K562 (cell line): ENCODE measurements at regions not wholly inside any gene's neighbourhood (a gene's known extent, or its start where the extent isn't known, plus 50 kb on each side); places are given as distances from the start of the nearest gene placed in this dataset.

Source experiments
- ATAC-seq: fragments of 200-7000 bp; cut with Tn5 transposase; 3 replicates; pipeline ENCODE4 v1.9.1; 2020; ENCODE audit warnings: moderate library complexity
- BruUV-seq: library from RNA; stranded (reverse); fragments of 400-500 nt; replicated peaks from 2 replicates; lab custom pipeline; 2021; lab: Mats Ljungman, UMichigan
- CTCF ChIA-PET: fragments of 300-600 bp; formaldehyde crosslinking; extraction: SDS; loops from one replicate; lab custom pipeline; 2021; ENCODE audit warnings: low intra/inter-chr PET ratio; lab: Yijun Ruan, JAX
- POLR2A ChIA-PET: fragments of 300-600, 350-650 bp; sonication (Branson Sonifier 250); formaldehyde crosslinking; extraction: SDS; loops from one replicate; lab custom pipeline; 2021; ENCODE audit warnings: antibody characterized with exemption, inconsistent platforms; lab: Yijun Ruan, JAX
- DNase-seq, 4 experiments: peaks; one replicate each; pipeline versions ENCODE4 v3.0.0 to v3.0.0-alpha.2; 2011 to 2018; ENCODE audit warnings: low spot score in 3 of 4, mixed read lengths in 3 of 4; ENCODE audit errors: extremely low read depth in 1 of 4
- FAIRE-seq: peaks from 2 replicates; lab custom pipeline; 2011; peaks lifted over from hg19 to GRCh38; lab: Jason Lieb, UNC
- H2AFZ ChIP-seq: 2 replicates; pipeline ENCODE4 v1.6.0; 2011; ENCODE audit warnings: low read depth, low read length, control low read depth, inconsistent platforms
- H3K27ac ChIP-seq: fragments of 200-600 bp; 3 replicates; pipeline ENCODE4 v1.8.0; 2011; ENCODE audit warnings: low read depth, mild to moderate bottlenecking, control low read depth, inconsistent platforms, low read length, moderate library complexity, mixed read lengths; ENCODE audit errors: extremely low read depth
- H3K27me3 ChIP-seq, 2 experiments: fragments of 300-600 bp in 1 of 2; 2 replicates in 1 of 2; 3 replicates in 1 of 2; pipeline versions ENCODE4 v1.6.0 to v1.8.0; 2011; ENCODE audit warnings: inconsistent platforms in 2 of 2, low read length in 2 of 2, mild to moderate bottlenecking in 1 of 2, mixed read lengths in 1 of 2, moderate library complexity in 1 of 2; ENCODE audit not compliant: control insufficient read depth in 2 of 2, insufficient read depth in 2 of 2
- H3K36me3 ChIP-seq: fragments of 300-600 bp; 3 replicates; pipeline ENCODE4 v1.8.0; 2011; ENCODE audit warnings: mild to moderate bottlenecking, low read length, inconsistent platforms; ENCODE audit not compliant: control insufficient read depth, insufficient read depth
- H3K4me1 ChIP-seq, 2 experiments: fragments of 200-600 bp in 1 of 2; replicated peaks in 1 of 2; 2 replicates in 1 of 2; 3 replicates in 1 of 2; pipeline versions ENCODE4 v1.5.1 to v1.8.0; 2011; ENCODE audit warnings: inconsistent platforms in 2 of 2, low read length in 2 of 2, mild to moderate bottlenecking in 1 of 2, mixed read lengths in 1 of 2, moderate library complexity in 1 of 2; ENCODE audit not compliant: control insufficient read depth in 2 of 2, insufficient read depth in 2 of 2
- H3K4me2 ChIP-seq: 2 replicates; pipeline ENCODE4 v1.6.1; 2011; ENCODE audit warnings: low read length, control low read depth, inconsistent platforms, mixed read lengths; ENCODE audit not compliant: insufficient read depth
- H3K4me3 ChIP-seq: fragments of 200-600 bp; sonication (generic), shearing (Covaris generic); 2 replicates; pipeline ENCODE4 v1.5.1; 2016; ENCODE audit warnings: control low read depth, inconsistent platforms
- H3K79me2 ChIP-seq: fragments of 200-600 bp; 3 replicates; pipeline ENCODE4 v1.8.0; 2011; ENCODE audit warnings: low read length, inconsistent platforms; ENCODE audit not compliant: control insufficient read depth, insufficient read depth
- H3K9ac ChIP-seq, 2 experiments: 2 replicates each; pipeline versions ENCODE4 v1.6.0 to v1.6.1; 2011; ENCODE audit warnings: low read depth in 2 of 2, low read length in 2 of 2, control low read depth in 1 of 2, inconsistent platforms in 1 of 2, mild to moderate bottlenecking in 1 of 2, mixed read lengths in 1 of 2; ENCODE audit not compliant: insufficient read depth in 1 of 2
- H3K9me1 ChIP-seq: one replicate; pipeline ENCODE4 v1.6.0; 2011; ENCODE audit warnings: inconsistent platforms, mild to moderate bottlenecking, low read length, moderate library complexity; ENCODE audit not compliant: control insufficient read depth, insufficient read depth
- H3K9me3 ChIP-seq: replicated peaks from 2 replicates; pipeline ENCODE4 v1.5.1; 2011; ENCODE audit warnings: low read depth, low read length, inconsistent platforms; ENCODE audit not compliant: control insufficient read depth, insufficient read depth
- H4K20me1 ChIP-seq: replicated peaks from 2 replicates; pipeline ENCODE4 v1.6.1; 2011; ENCODE audit warnings: low read length, inconsistent platforms, mixed read lengths; ENCODE audit not compliant: control insufficient read depth, insufficient read depth
- ARHGAP35 ChIP-seq: fragments of 450-650 bp; IDR thresholded peaks from 2 replicates; pipeline ENCODE4 v1.6.1; 2018; ENCODE audit not compliant: partially characterized antibody
- ATF4 ChIP-seq: fragments of 450-650 bp; formaldehyde crosslinking; IDR thresholded peaks from 2 replicates; pipeline ENCODE4 v1.4.0; 2022; ENCODE audit warnings: mild to moderate bottlenecking, moderate library complexity
- ATF7 ChIP-seq: fragments of 450-650 bp; IDR thresholded peaks from 2 replicates; pipeline ENCODE4 v1.7.1; 2014; ENCODE audit warnings: mild to moderate bottlenecking, moderate library complexity
- BDP1 ChIP-seq: IDR thresholded peaks from 3 replicates; pipeline ENCODE4 v1.6.1; 2011; ENCODE audit not compliant: insufficient read length, insufficient read depth
- CEBPB ChIP-seq: fragments of 450-650 bp; IDR thresholded peaks from 2 replicates; pipeline ENCODE4 v1.6.1; 2016; ENCODE audit warnings: missing genetic modification characterization, missing compliant biosample characterization
- CHD1 ChIP-seq: fragments of 200-600 bp; sonication (generic); IDR thresholded peaks from one replicate; pipeline ENCODE4 v1.6.1; 2012; ENCODE audit warnings: mild to moderate bottlenecking, moderate library complexity, low read length, inconsistent platforms
- EHMT2 ChIP-seq: fragments of 450-650 bp; IDR thresholded peaks from 2 replicates; pipeline ENCODE4 v1.6.1; 2018; ENCODE audit warnings: antibody characterized with exemption
- EP400 ChIP-seq: fragments of 450-650 bp; IDR thresholded peaks from 2 replicates; pipeline ENCODE4 v1.6.1; 2017; ENCODE audit warnings: antibody characterized with exemption, mild to moderate bottlenecking, moderate library complexity
- ETS1 ChIP-seq: conservative IDR thresholded peaks from 2 replicates; pipeline ENCODE4 v1.6.1; 2011; ENCODE audit warnings: low read depth, mild to moderate bottlenecking, low read length; ENCODE audit not compliant: control insufficient read depth
- HINFP ChIP-seq: fragments of 450-650 bp; conservative IDR thresholded peaks from 2 replicates; pipeline ENCODE4 v1.6.1; 2016; ENCODE audit warnings: missing genetic modification characterization, low read depth, mild to moderate bottlenecking, control low read depth, missing compliant biosample characterization
- KLF1 ChIP-seq: fragments of 450-650 bp; IDR thresholded peaks from 2 replicates; pipeline ENCODE4 v1.6.1; 2016; ENCODE audit warnings: missing genetic modification characterization, missing compliant biosample characterization
- LCOR ChIP-seq: sonication (generic); formaldehyde crosslinking; IDR thresholded peaks from 2 replicates; pipeline ENCODE4 v1.8.0; 2022; ENCODE audit warnings: mild to moderate bottlenecking, missing genetic modification reagents
- MYC ChIP-seq, 2 experiments: fragments of 250-450 bp in 1 of 2; sonication (Bioruptor Pico) in 1 of 2; IDR thresholded peaks; 2 replicates each; pipeline versions ENCODE4 v1.5.1 to v1.6.1; 2012 to 2021; ENCODE audit warnings: low read depth in 2 of 2, borderline replicate concordance in 1 of 2, improper control_type of control experiment in 1 of 2, low read length in 1 of 2, mild to moderate bottlenecking in 1 of 2, moderate library complexity in 1 of 2
- NR2C2 ChIP-seq, 2 experiments: fragments of 200-800 bp in 1 of 2; sonication (Bioruptor generic) in 1 of 2; sonication (generic) in 1 of 2; formaldehyde crosslinking in 1 of 2; IDR thresholded peaks; 2 replicates each; pipeline versions ENCODE4 v1.6.1 to v1.8.0; 2016 to 2022; ENCODE audit warnings: mild to moderate bottlenecking in 1 of 2, missing compliant biosample characterization in 1 of 2, missing genetic modification characterization in 1 of 2, missing genetic modification reagents in 1 of 2
- SP2 ChIP-seq: IDR thresholded peaks from 2 replicates; pipeline ENCODE4 v1.6.1; 2011; ENCODE audit warnings: mild to moderate bottlenecking, low read depth, low read length, moderate library complexity; ENCODE audit not compliant: poor library complexity, severe bottlenecking; ENCODE audit errors: extremely low read depth
- ZNF175 ChIP-seq: fragments of 200-800 bp; sonication (Bioruptor generic); IDR thresholded peaks from 2 replicates; pipeline ENCODE4 v1.6.1; 2016; ENCODE audit warnings: low read depth, mild to moderate bottlenecking, missing genetic modification characterization, missing compliant biosample characterization
- WGBS: fragments of 100-300 bp; shearing (Covaris generic); methylation state at CpG from one replicate; pipeline ENCODE4 v1.1.6; 2016; ENCODE audit warnings: low coverage, mixed read lengths; ENCODE audit not compliant: insufficient coverage; ENCODE audit errors: missing lambda C conversion rate; 5-methylcytosine and 5-hydroxymethylcytosine counted together
- in situ Hi-C: fragments of 300-500 bp; cut with MboI; formaldehyde crosslinking; loops from 4 replicates; pipeline ENCODE4 v1.15.0; 2018; ENCODE audit warnings: inconsistent platforms, mixed read lengths
- intact Hi-C: fragments of 100-400 bp; cut with micrococcal nuclease; formaldehyde crosslinking; loops from 2 replicates; pipeline ENCODE4 v1.14.2; 2022

GRCh38 chr5:60372786-60373185, 327.2 kb downstream of the DEPDC1B start (continued):
- TF ChIP-seq ETS1 (no peak), ATF7 (no peak), CEBPB (no peak), EHMT2 (no peak)

- no peaks in the 10 kb centered on the region for H3K79me2 ChIP-seq
- intact Hi-C loops, result no loop called here
- no peaks in the 10 kb centered on the region for H3K27me3 ChIP-seq
- WGBS, result 7% methylated on average over 7 of the region's 7 CpGs
- H3K4me2 ChIP-seq, result no peak overlapping the region
- FAIRE-seq (no peak), ATAC-seq (peak; percentile 78), DNase-seq (no peak)
- CTCF ChIA-PET, result no interaction called here
- no peaks in the 10 kb centered on the region for H3K9me1 ChIP-seq
- H3K36me3 ChIP-seq, result no peaks in the 10 kb centered on the region
- H2AFZ ChIP-seq, result no peak overlapping the region
- in situ Hi-C loops, result no loop called here
- no peaks in the 10 kb centered on the region for H3K9me3 ChIP-seq
- POLR2A ChIA-PET, result no interaction called here
- BruUV-seq, result no TSS peak
- no peak overlapping the region for H3K4me3 ChIP-seq
- H4K20me1 ChIP-seq, result no peaks in the 10 kb centered on the region
- no peaks in the 10 kb centered on the region for H3K4me1 ChIP-seq
- H3K27ac ChIP-seq, result no peak overlapping the region
- no peak overlapping the region for H3K9ac ChIP-seq
- TF ChIP-seq ZNF175 (CRISPR knock-in tag), result no peak
- peak; percentile 30; the same call in 1 of the 2 replicates for TF ChIP-seq EP400
- no peak for TF ChIP-seq ARHGAP35
- no peak for TF ChIP-seq CHD1
- 0 out of 2 replicates have a peak, but pooled peaks have one; percentile 22 for TF ChIP-seq MYC (IDR thresholded peaks at IDR 0.05; ENCODE audit: low read depth, low read length)
- TF ChIP-seq MYC (CRISPR knock-in tag; IDR thresholded peaks at IDR 0.05; ENCODE audit: borderline replicate concordance, low read depth), result no peak
- 0 out of 2 replicates have a peak, but pooled peaks have one; percentile 32 for TF ChIP-seq ATF4 (CRISPR knock-in tag)
- no peak for TF ChIP-seq LCOR (CRISPR knock-in tag)
- TF ChIP-seq NR2C2 (CRISPR knock-in tag; IDR thresholded peaks at IDR 0.05), result no peak
- TF ChIP-seq NR2C2 (tag; IDR thresholded peaks at IDR 0.05), result peak; percentile 40; the same call in 1 of the 2 replicates
- peak; percentile 42; the same call in 1 of the 2 replicates for TF ChIP-seq HINFP (tag)
- no peak for TF ChIP-seq SP2
- no peak for TF ChIP-seq BDP1
- no peak for TF ChIP-seq KLF1 (tag)
Measured at GRCh38 chr5:60371065-60371464, 328.9 kb downstream of the DEPDC1B start.
